ENCODE measurements at regions not wholly inside any gene's neighbourhood (a gene's known extent, or its start where the extent isn't known, plus 50 kb on each side); places are given as distances from the start of the nearest gene placed in this dataset.

GRCh38 chr10:117718986-117719920 is 176.7 kb downstream of the EMX2 start:
- WGBS, 2 donors, result 68 to 79% methylated on average over 9 of the region's 9 CpGs
- DNase-seq (ENCODE audit: low spot score in 2 of 2), result no peak
- TF ChIP-seq POLR2A (IDR thresholded peaks at IDR 0.05), result no peak
- no peak for TF ChIP-seq CTCF (IDR thresholded peaks at IDR 0.05)
- no peak overlapping the region for H3K4me3 ChIP-seq (ENCODE audit: low read depth, poor library complexity, severe bottlenecking)
- intact Hi-C loops (cut with DNase I; ENCODE audit: low total_unique reads), result no loop called here

GRCh38 chr10:117720931-117721835 is 178.6 kb downstream of the EMX2 start:
- H3K4me3 ChIP-seq (ENCODE audit: low read depth, poor library complexity, severe bottlenecking), result no peak overlapping the region
- intact Hi-C loops (cut with DNase I; ENCODE audit: low total_unique reads), result no loop called here
- 82% methylated on average over 21 of the region's 21 CpGs for WGBS, 2 donors
- DNase-seq (ENCODE audit: low spot score in 2 of 2), result no peak
- TF ChIP-seq POLR2A (IDR thresholded peaks at IDR 0.05) (no peak), CTCF (IDR thresholded peaks at IDR 0.05) (no peak)

- no peak for DNase-seq (ENCODE audit: low spot score in 2 of 2)
- intact Hi-C loops (cut with DNase I; ENCODE audit: low total_unique reads), result no loop called here
- 80 to 84% methylated on average over 5 of the region's 5 CpGs for WGBS, 2 donors
- H3K4me3 ChIP-seq (ENCODE audit: low read depth, poor library complexity, severe bottlenecking), result no peak overlapping the region
- TF ChIP-seq POLR2A (IDR thresholded peaks at IDR 0.05), result no peak
- no peak for TF ChIP-seq CTCF (IDR thresholded peaks at IDR 0.05)
Observed at GRCh38 chr10:117721873-117722272, 179.3 kb downstream of the EMX2 start.

GRCh38 chr10:117723343-117723742 is 180.8 kb downstream of the EMX2 start:
- 73 to 81% methylated on average over 4 of the region's 4 CpGs for WGBS, 2 donors
- no peak overlapping the region for H3K4me3 ChIP-seq (ENCODE audit: low read depth, poor library complexity, severe bottlenecking)
- no peak for DNase-seq (ENCODE audit: low spot score in 2 of 2)
- no peak for TF ChIP-seq CTCF (IDR thresholded peaks at IDR 0.05)
- intact Hi-C loops (cut with DNase I; ENCODE audit: low total_unique reads), result no loop called here

GRCh38 chr10:117725993-117726392 is 183.4 kb downstream of the EMX2 start:
- TF ChIP-seq POLR2A (IDR thresholded peaks at IDR 0.05) (no peak), CTCF (IDR thresholded peaks at IDR 0.05) (no peak)

More at GRCh38 chr10:117725993-117726392, 183.4 kb downstream of the EMX2 start:
- no peak overlapping the region for H3K4me3 ChIP-seq (ENCODE audit: low read depth, poor library complexity, severe bottlenecking)
- DNase-seq (ENCODE audit: low spot score in 2 of 2), result no peak
- 74 to 84% methylated on average over 3 of the region's 3 CpGs for WGBS, 2 donors
- intact Hi-C loops (cut with DNase I; ENCODE audit: low total_unique reads), result no loop called here

Measured in lower leg skin (tissue), 4 donors.